Amygdala (tissue), 56 donors: ENCODE measurements at regions not wholly inside any gene's neighbourhood (a gene's known extent, or its start where the extent isn't known, plus 50 kb on each side); places are given as distances from the start of the nearest gene placed in this dataset.
"Not testable (repeated sequence)": the region's sequence is repeated elsewhere in the genome, so short reads cannot be mapped to it uniquely, and the experiment has no call there.

Experiments used
- DNase-seq, 56 donors: peaks; one replicate each; lab custom pipeline; 2025; lab: John Stamatoyannopoulos, UW

GRCh38 chr20:51272401-51272800 is 249.5 kb upstream of the KCNG1 start:
- DNase-seq: peak in 2 of 56 donors; percentile 10 to 16

GRCh38 chr20:51271931-51272330 is 249.0 kb upstream of the KCNG1 start:
- DNase-seq: peak in 1 of 56 donors; percentile 7

- DNase-seq: not testable (repeated sequence)
These were observed 248.4 kb upstream of the KCNG1 start for GRCh38 chr20:51271289-51271688.

- DNase-seq: no peak
These were observed 246.8 kb upstream of the KCNG1 start for GRCh38 chr20:51269671-51270070.

GRCh38 chr20:51267679-51268078 is 244.8 kb upstream of the KCNG1 start:
- no peak for DNase-seq

GRCh38 chr20:51266353-51266752 is 243.4 kb upstream of the KCNG1 start:
- no peak for DNase-seq

- no peak for DNase-seq
These were observed 242.5 kb upstream of the KCNG1 start for GRCh38 chr20:51265361-51265760.

- DNase-seq: no peak
These were observed 239.3 kb upstream of the KCNG1 start for GRCh38 chr20:51262240-51262639.

- no peak for DNase-seq
These were observed 236.5 kb upstream of the KCNG1 start for GRCh38 chr20:51259455-51259854.

GRCh38 chr20:51258582-51259165 is 235.8 kb upstream of the KCNG1 start:
- DNase-seq: no peak

GRCh38 chr20:51255417-51255816 is 232.5 kb upstream of the KCNG1 start:
- DNase-seq: no peak

GRCh38 chr20:51253280-51253679 is 230.4 kb upstream of the KCNG1 start:
- no peak for DNase-seq

GRCh38 chr20:51249781-51250180 is 226.9 kb upstream of the KCNG1 start:
- DNase-seq: peak in 2 of 56 donors; percentile 8 to 13

- peak in 4 of 56 donors; percentile 3 to 5 (median 4) for DNase-seq
These were observed 226.3 kb upstream of the KCNG1 start for GRCh38 chr20:51249215-51249614.

GRCh38 chr20:51244466-51244865 is 221.6 kb upstream of the KCNG1 start:
- no peak for DNase-seq

GRCh38 chr20:51238675-51239305 is 215.9 kb upstream of the KCNG1 start:
- DNase-seq: no peak

GRCh38 chr20:51237791-51238190 is 214.9 kb upstream of the KCNG1 start:
- no peak for DNase-seq

- DNase-seq: no peak
These were observed 214.4 kb upstream of the KCNG1 start for GRCh38 chr20:51237278-51237677.

GRCh38 chr20:51236421-51236820 is 213.5 kb upstream of the KCNG1 start:
- DNase-seq: no peak

GRCh38 chr20:51233345-51233744 is 210.4 kb upstream of the KCNG1 start:
- no peak for DNase-seq

- no peak for DNase-seq
These were observed 207.8 kb upstream of the KCNG1 start for GRCh38 chr20:51230727-51231126.

GRCh38 chr20:51228763-51229162 is 205.9 kb upstream of the KCNG1 start:
- DNase-seq: no peak

- no peak for DNase-seq
These were observed 204.8 kb upstream of the KCNG1 start for GRCh38 chr20:51227744-51228143.
